GM12878 (cell line): ENCODE measurements at regions not wholly inside any gene's neighbourhood (a gene's known extent, or its start where the extent isn't known, plus 50 kb on each side); places are given as distances from the start of the nearest gene placed in this dataset.

Source experiments
- ATAC-seq: fragments of 200-7000 bp; cut with Tn5 transposase; 3 replicates; pipeline ENCODE4 v1.9.1; 2020; ENCODE audit warnings: mild to moderate bottlenecking, moderate library complexity
- BruUV-seq: library from RNA; stranded (reverse); fragments of 400-500 nt; replicated peaks from 2 replicates; lab custom pipeline; 2021; lab: Mats Ljungman, UMichigan
- CTCF ChIA-PET: fragments of 300-600 bp; sonication (Branson Sonifier 250); formaldehyde crosslinking; extraction: SDS; loops from one replicate; lab custom pipeline; 2021; ENCODE audit warnings: inconsistent platforms; lab: Yijun Ruan, JAX
- POLR2A ChIA-PET: fragments of 350-600 bp; formaldehyde crosslinking; extraction: SDS; loops from one replicate; lab custom pipeline; 2021; ENCODE audit warnings: inconsistent platforms; lab: Charles Lee
- RAD21 ChIA-PET: fragments of 300-600 bp; sonication (Branson Sonifier 250); formaldehyde crosslinking; loops from one replicate; lab custom pipeline; 2023; ENCODE audit warnings: antibody characterized with exemption; ENCODE audit not compliant: unreplicated experiment; lab: Charles Lee
- SMC1A ChIA-PET: fragments of 300-600 bp; sonication (Branson Sonifier 250); formaldehyde crosslinking; loops from one replicate; lab custom pipeline; 2023; ENCODE audit not compliant: unreplicated experiment, uncharacterized antibody; lab: Charles Lee
- DNase-seq: peaks from one replicate; pipeline ENCODE4 v3.0.0-alpha.2; 2011; ENCODE audit warnings: low read depth, low spot score
- FAIRE-seq: peaks from 3 replicates; lab custom pipeline; 2011; peaks lifted over from hg19 to GRCh38; lab: Jason Lieb, UNC
- H2AFZ ChIP-seq: 2 replicates; pipeline ENCODE4 v1.6.0; 2011; ENCODE audit warnings: low read depth, low read length, control low read depth; ENCODE audit not compliant: control insufficient read depth
- H3K27ac ChIP-seq: 2 replicates; pipeline ENCODE4 v1.5.1; 2011; ENCODE audit warnings: control low read depth; ENCODE audit not compliant: control insufficient read depth, insufficient read depth
- H3K27me3 ChIP-seq, 2 experiments: replicated peaks in 1 of 2; 2 replicates each; pipeline versions ENCODE4 v1.6.0 to v1.6.1; 2011; ENCODE audit warnings: low read length in 1 of 2; ENCODE audit not compliant: control insufficient read depth in 2 of 2, insufficient read depth in 2 of 2
- H3K36me3 ChIP-seq, 2 experiments: 2 replicates each; pipeline ENCODE4 v1.5.1; 2011; ENCODE audit warnings: low read length in 1 of 2; ENCODE audit not compliant: control insufficient read depth in 2 of 2, insufficient read depth in 2 of 2
- H3K4me1 ChIP-seq: 2 replicates; pipeline ENCODE4 v1.6.1; 2011; ENCODE audit warnings: mild to moderate bottlenecking, low read length, moderate library complexity, mixed read lengths; ENCODE audit not compliant: control insufficient read depth, insufficient read depth
- H3K4me2 ChIP-seq: 2 replicates; pipeline ENCODE4 v1.6.0; 2011; ENCODE audit warnings: control low read depth; ENCODE audit not compliant: control insufficient read depth, insufficient read depth
- H3K4me3 ChIP-seq: fragments of 200-600 bp; sonication (generic); 2 replicates; pipeline ENCODE4 v1.5.1; 2016
- H3K79me2 ChIP-seq: 2 replicates; pipeline ENCODE4 v1.6.0; 2011; ENCODE audit warnings: low read length; ENCODE audit not compliant: control insufficient read depth, insufficient read depth
- H3K9ac ChIP-seq: 2 replicates; pipeline ENCODE4 v1.8.0; 2011; ENCODE audit warnings: low read length, control low read depth, mixed read lengths; ENCODE audit not compliant: control insufficient read depth, insufficient read depth
- H3K9me3 ChIP-seq: replicated peaks from 3 replicates; pipeline ENCODE4 v1.5.1; 2011; ENCODE audit warnings: mild to moderate bottlenecking, low read length; ENCODE audit not compliant: control insufficient read depth, insufficient read depth
- H4K20me1 ChIP-seq: 2 replicates; pipeline ENCODE4 v1.6.0; 2011; ENCODE audit not compliant: control insufficient read depth, insufficient read depth
- ASH2L ChIP-seq: fragments of 300-600, 200-600 bp; sonication (generic); IDR thresholded peaks from 2 replicates; pipeline ENCODE4 v1.6.1; 2017; ENCODE audit warnings: low read depth, mild to moderate bottlenecking, borderline replicate concordance
- CEBPB ChIP-seq, 2 experiments: fragments of 150-350 bp in 1 of 2; IDR thresholded peaks; 2 replicates each; pipeline ENCODE4 v1.6.1; 2012 to 2014; ENCODE audit warnings: low read depth in 2 of 2, low read length in 2 of 2, borderline replicate concordance in 1 of 2, inconsistent platforms in 1 of 2
- FOXM1 ChIP-seq: IDR thresholded peaks from 2 replicates; pipeline ENCODE4 v1.6.1; 2012; ENCODE audit warnings: low read depth, mild to moderate bottlenecking, inconsistent platforms, low read length, moderate library complexity
- HDAC6 ChIP-seq: fragments of 200-600 bp; sonication (generic); IDR thresholded peaks from one replicate; pipeline ENCODE4 v1.8.0; 2017; ENCODE audit warnings: antibody characterized with exemption; ENCODE audit not compliant: unreplicated experiment
- KLF5 ChIP-seq: fragments of 450-650 bp; IDR thresholded peaks from 2 replicates; pipeline ENCODE4 v1.6.1; 2014; ENCODE audit warnings: mild to moderate bottlenecking; ENCODE audit not compliant: partially characterized antibody
- REST ChIP-seq: IDR thresholded peaks from 2 replicates; pipeline ENCODE4 v1.6.1; 2012; ENCODE audit warnings: mild to moderate bottlenecking, low read depth, low read length
- TARDBP ChIP-seq: IDR thresholded peaks from 2 replicates; pipeline ENCODE4 v1.6.1; 2016; ENCODE audit warnings: borderline replicate concordance
- ZNF217 ChIP-seq: fragments of 450-650 bp; IDR thresholded peaks from 2 replicates; pipeline ENCODE4 v1.6.1; 2017; ENCODE audit warnings: antibody characterized with exemption, mild to moderate bottlenecking
- ZNF274 ChIP-seq: IDR thresholded peaks from one replicate; pipeline ENCODE4 v1.8.0; 2011; ENCODE audit not compliant: insufficient read length, insufficient read depth
- WGBS: methylation state at CpG from one replicate; pipeline ENCODE4 v1.1.6; 2016; ENCODE audit warnings: low lambda C conversion rate; ENCODE audit not compliant: insufficient replicate concordance, insufficient coverage; ENCODE audit errors: missing lambda C conversion rate; 5-methylcytosine and 5-hydroxymethylcytosine counted together
- in situ Hi-C: fragments of 300-500 bp; cut with MboI; formaldehyde crosslinking; loops from 9 replicates; pipeline ENCODE4 v1.14.3; 2018; ENCODE audit warnings: mixed read lengths
- intact Hi-C: fragments of 100-400 bp; cut with micrococcal nuclease; formaldehyde crosslinking; loops from one replicate; pipeline ENCODE4 v1.14.2; 2022; ENCODE audit not compliant: unreplicated experiment
- TF ChIP-seq, protein P1 (sequence below): fragments of 450-650 bp; IDR thresholded peaks from 2 replicates; pipeline ENCODE4 v1.6.1; 2016; ENCODE audit warnings: mild to moderate bottlenecking

DNA sequence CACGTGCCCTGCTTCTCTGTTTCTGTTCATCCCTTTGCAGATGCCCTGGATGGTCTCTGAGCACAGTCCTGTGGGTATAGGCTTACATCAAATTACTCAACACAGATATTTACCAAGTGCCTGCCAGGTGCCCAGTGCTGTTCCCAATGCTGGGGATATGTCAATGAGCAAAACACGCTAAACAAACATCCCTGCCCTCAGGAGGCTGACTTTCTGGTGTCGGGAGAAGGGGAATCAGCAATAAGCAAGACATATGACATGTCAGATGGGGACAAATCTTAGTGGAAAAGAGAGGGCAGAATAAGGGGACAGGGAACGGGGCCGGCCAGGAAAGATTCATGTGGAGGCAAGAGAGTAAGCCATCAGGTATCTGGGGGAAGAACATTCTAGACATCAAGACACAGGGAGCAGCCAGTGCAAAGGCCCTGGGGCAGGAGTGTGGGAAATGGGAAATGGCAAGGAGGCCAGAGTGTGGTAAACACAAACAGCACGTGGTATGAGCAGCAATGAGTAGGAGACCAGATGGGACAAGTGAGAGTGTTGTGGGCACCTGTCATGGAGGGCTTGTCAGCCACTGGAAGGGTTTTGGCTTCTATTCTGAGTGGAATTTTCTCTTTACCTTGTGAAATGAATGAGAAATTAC, 160.2 kb upstream of the KAZN start:
- CTCF ChIA-PET, result no interaction called here
- no peak for FAIRE-seq
- no peak for ATAC-seq

More for the DNA sequence above, 160.2 kb upstream of the KAZN start:
- intact Hi-C loops (no loop called here), in situ Hi-C loops (no loop called here)
- Histone ChIP-seq H3K36me3 (no peaks in the 10 kb centered on the region), H3K27ac (no peak overlapping the region), H3K79me2 (no peaks in the 10 kb centered on the region), H3K27me3 (no peaks in the 10 kb centered on the region), H2AFZ (no peak overlapping the region), H3K9me3 (no peaks in the 10 kb centered on the region), H3K4me2 (no peak overlapping the region), H3K4me3 (no peak overlapping the region), H3K4me1 (no peaks in the 10 kb centered on the region), H3K9ac (no peak overlapping the region), H4K20me1 (no peaks in the 10 kb centered on the region)
- ChIA-PET RAD21 (interaction anchor here (0.7 kb wide), 1 partner anchor 163 kb away, joined by 3 read pairs; no protein-coding TSS in a partner anchor), SMC1A (no interaction called here), POLR2A (interaction anchor here (0.7 kb wide), 1 partner anchor 1797 kb away, joined by 4 read pairs; no protein-coding TSS in a partner anchor)
- no peak for DNase-seq
- 41% methylated on average over 6 of the region's 6 CpGs for WGBS
- TF ChIP-seq CEBPB (IDR thresholded peaks at IDR 0.05; ENCODE audit: borderline replicate concordance in 1 of 2, low read depth in 2 of 2, low read length in 2 of 2) (no peak), ZNF217 (no peak), REST (no peak), ASH2L (no peak), FOXM1 (no peak), TARDBP (no peak), KLF5 (no peak), ZNF274 (no peak), HDAC6 (no peak)
- TF ChIP-seq, protein P1, sequence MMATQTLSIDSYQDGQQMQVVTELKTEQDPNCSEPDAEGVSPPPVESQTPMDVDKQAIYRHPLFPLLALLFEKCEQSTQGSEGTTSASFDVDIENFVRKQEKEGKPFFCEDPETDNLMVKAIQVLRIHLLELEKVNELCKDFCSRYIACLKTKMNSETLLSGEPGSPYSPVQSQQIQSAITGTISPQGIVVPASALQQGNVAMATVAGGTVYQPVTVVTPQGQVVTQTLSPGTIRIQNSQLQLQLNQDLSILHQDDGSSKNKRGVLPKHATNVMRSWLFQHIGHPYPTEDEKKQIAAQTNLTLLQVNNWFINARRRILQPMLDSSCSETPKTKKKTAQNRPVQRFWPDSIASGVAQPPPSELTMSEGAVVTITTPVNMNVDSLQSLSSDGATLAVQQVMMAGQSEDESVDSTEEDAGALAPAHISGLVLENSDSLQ, result no peak
- BruUV-seq, result no TSS peak
